ENCODE measurements at regions not wholly inside any gene's neighbourhood (a gene's known extent, or its start where the extent isn't known, plus 50 kb on each side); places are given as distances from the start of the nearest gene placed in this dataset.

GRCh38 chr4:12324965-12325364 lies 896.3 kb upstream of the HS3ST1 start:
- TF ChIP-seq POLR2A (IDR thresholded peaks at IDR 0.05) (no peak), CTCF (IDR thresholded peaks at IDR 0.05) (no peak), POLR2AphosphoS5 (IDR thresholded peaks at IDR 0.05) (no peak), EP300 (IDR thresholded peaks at IDR 0.05) (no peak)
